Liver (tissue), 8 donors: ENCODE measurements at regions not wholly inside any gene's neighbourhood (a gene's known extent, or its start where the extent isn't known, plus 50 kb on each side); places are given as distances from the start of the nearest gene placed in this dataset.

ENCODE experiments used
- DNase-seq: peaks from one replicate; pipeline ENCODE4 v3.0.0-alpha.2; 2017; ENCODE audit warnings: low spot score
- H3K27ac ChIP-seq, 2 donors: one replicate each; pipeline ENCODE4 v1.7.0; 2013; ENCODE audit warnings: inconsistent platforms in 2 of 2, low read length in 2 of 2, control low read depth in 1 of 2, low read depth in 1 of 2, mild to moderate bottlenecking in 1 of 2
- H3K27me3 ChIP-seq, 4 donors: one replicate each; pipeline versions ENCODE4 v1.6.1 to v1.7.0; 2013; ENCODE audit warnings: low read length in 3 of 4, inconsistent platforms in 1 of 4, mild to moderate bottlenecking in 1 of 4, moderate library complexity in 1 of 4; ENCODE audit not compliant: control insufficient read depth in 4 of 4, insufficient read depth in 4 of 4
- H3K36me3 ChIP-seq, 4 donors: one replicate each; pipeline versions ENCODE4 v1.6.1 to v1.7.0; 2013; ENCODE audit warnings: low read length in 3 of 4, mild to moderate bottlenecking in 3 of 4, low read depth in 1 of 4, moderate library complexity in 1 of 4; ENCODE audit not compliant: control insufficient read depth in 4 of 4, insufficient read depth in 3 of 4
- H3K4me1 ChIP-seq, 4 donors: one replicate each; pipeline versions ENCODE4 v1.6.1 to v1.7.0; 2013; ENCODE audit warnings: low read length in 3 of 4, mild to moderate bottlenecking in 3 of 4, moderate library complexity in 1 of 4; ENCODE audit not compliant: control insufficient read depth in 4 of 4, insufficient read depth in 4 of 4
- H3K4me3 ChIP-seq, 3 donors: one replicate each; pipeline versions ENCODE4 v1.6.1 to v1.7.0; 2013; ENCODE audit warnings: low read length in 3 of 3, control low read depth in 1 of 3, low read depth in 1 of 3, mild to moderate bottlenecking in 1 of 3
- H3K9ac ChIP-seq, 2 donors: one replicate each; pipeline ENCODE4 v1.7.0; 2013; ENCODE audit warnings: low read length in 2 of 2, mild to moderate bottlenecking in 2 of 2, moderate library complexity in 2 of 2, control low read depth in 1 of 2, low read depth in 1 of 2
- H3K9me3 ChIP-seq, 4 donors: one replicate each; pipeline versions ENCODE4 v1.6.1 to v1.7.0; 2013; ENCODE audit warnings: low read length in 3 of 4; ENCODE audit not compliant: control insufficient read depth in 4 of 4
- ATF3 ChIP-seq: IDR thresholded peaks from 2 replicates; pipeline ENCODE4 v1.6.1; 2016; ENCODE audit warnings: antibody characterized with exemption
- CTCF ChIP-seq: fragments of 150-350 bp; IDR thresholded peaks from 2 replicates; pipeline ENCODE4 v1.5.1; 2017; ENCODE audit warnings: improper control_type of control experiment, low read depth, low read length; ENCODE audit not compliant: missing input control
- EGR1 ChIP-seq, 2 donors: IDR thresholded peaks; 2 replicates each; pipeline ENCODE4 v1.6.1; 2016 to 2018; ENCODE audit warnings: antibody characterized with exemption in 2 of 2, low read depth in 2 of 2
- GABPA ChIP-seq, 2 donors: IDR thresholded peaks in 1 of 2; conservative IDR thresholded peaks in 1 of 2; 2 replicates each; pipeline ENCODE4 v1.6.1; 2016; ENCODE audit warnings: antibody characterized with exemption in 2 of 2, mild to moderate bottlenecking in 1 of 2, moderate library complexity in 1 of 2
- HNF4A ChIP-seq, 2 donors: conservative IDR thresholded peaks; 2 replicates each; pipeline ENCODE4 v1.6.1; 2016; ENCODE audit warnings: antibody characterized with exemption in 2 of 2, mild to moderate bottlenecking in 2 of 2
- HNF4G ChIP-seq: IDR thresholded peaks from 2 replicates; pipeline ENCODE4 v1.6.1; 2016; ENCODE audit warnings: antibody characterized with exemption
- JUND ChIP-seq, 2 donors: IDR thresholded peaks; 2 replicates each; pipeline ENCODE4 v1.6.1; 2016; ENCODE audit warnings: antibody characterized with exemption in 2 of 2
- NR2F2 ChIP-seq: IDR thresholded peaks from 2 replicates; pipeline ENCODE4 v1.6.1; 2016; ENCODE audit warnings: antibody characterized with exemption
- RAD21 ChIP-seq, 2 donors: IDR thresholded peaks; 2 replicates each; pipeline ENCODE4 v1.6.1; 2016; ENCODE audit warnings: antibody characterized with exemption in 2 of 2, mild to moderate bottlenecking in 2 of 2
- REST ChIP-seq: IDR thresholded peaks from 2 replicates; pipeline ENCODE4 v1.6.1; 2016; ENCODE audit warnings: antibody characterized with exemption, mild to moderate bottlenecking
- RXRA ChIP-seq, 2 donors: IDR thresholded peaks; 2 replicates each; pipeline ENCODE4 v1.6.1; 2017 to 2018; ENCODE audit warnings: antibody characterized with exemption in 2 of 2, mild to moderate bottlenecking in 1 of 2
- SP1 ChIP-seq: IDR thresholded peaks from 2 replicates; pipeline ENCODE4 v1.6.1; 2018; ENCODE audit warnings: antibody characterized with exemption, mild to moderate bottlenecking
- TAF1 ChIP-seq: conservative IDR thresholded peaks from 2 replicates; pipeline ENCODE4 v1.6.1; 2016; ENCODE audit warnings: antibody characterized with exemption, mild to moderate bottlenecking
- ZBTB33 ChIP-seq: IDR thresholded peaks from 2 replicates; pipeline ENCODE4 v1.6.1; 2016; ENCODE audit warnings: antibody characterized with exemption
- WGBS: extraction: QIAGEN DNeasy Blood & Tissue Kit; methylation state at CpG from one replicate; pipeline ENCODE4 v1.1.7; 2013; 5-methylcytosine and 5-hydroxymethylcytosine counted together
- donor health status: healthy.
- donor health status: healthy.
- donor health status: healthy.
- donor health status: healthy.
- donor health status: healthy.

- no peaks in the 10 kb centered on the region for H3K36me3 ChIP-seq
- no peak for TF ChIP-seq GABPA (IDR thresholded peaks at IDR 0.05 in 1 of 2, conservative IDR thresholded peaks at IDR 0.05 in 1 of 2)
- no peak for TF ChIP-seq HNF4G
- no peak for TF ChIP-seq JUND (IDR thresholded peaks at IDR 0.05)
- TF ChIP-seq TAF1, result no peak
- no peak for TF ChIP-seq CTCF
- 67% methylated on average over 5 of the region's 5 CpGs for WGBS
- H3K4me1 ChIP-seq, result peaks cover 14 to 44% (median 36%) of the 10 kb centered on the region in 4 donors
- no peak overlapping the region for H3K27ac ChIP-seq
- no peaks in the 10 kb centered on the region for H3K9me3 ChIP-seq
- H3K27me3 ChIP-seq, result no peaks in the 10 kb centered on the region
- peak overlapping the region in 1 of 2 donors; percentile 48 for H3K9ac ChIP-seq
- DNase-seq, result no peak
- no peak overlapping the region for H3K4me3 ChIP-seq
Observed at GRCh38 chr1:58885998-58886397, 102.2 kb upstream of the JUN start.

- Histone ChIP-seq H3K27me3 (no peaks in the 10 kb centered on the region), H3K4me1 (peaks cover 11 to 42% (median 34%) of the 10 kb centered on the region in 4 donors), H3K36me3 (no peaks in the 10 kb centered on the region), H3K27ac (no peak overlapping the region), H3K4me3 (no peak overlapping the region), H3K9ac (no peak overlapping the region), H3K9me3 (no peaks in the 10 kb centered on the region)
- TF ChIP-seq HNF4A (conservative IDR thresholded peaks at IDR 0.05), result no peak
- WGBS, result 94% methylated on average over 4 of the region's 4 CpGs
- DNase-seq, result no peak
Observed at GRCh38 chr1:58886611-58887010, 102.8 kb upstream of the JUN start.

GRCh38 chr1:58887059-58887458, 103.2 kb upstream of the JUN start:
- Histone ChIP-seq H3K9ac (no peak overlapping the region), H3K36me3 (no peaks in the 10 kb centered on the region), H3K4me1 (peaks cover 11 to 38% (median 30%) of the 10 kb centered on the region in 4 donors), H3K27ac (no peak overlapping the region), H3K27me3 (no peaks in the 10 kb centered on the region), H3K4me3 (no peak overlapping the region), H3K9me3 (no peaks in the 10 kb centered on the region)
- TF ChIP-seq SP1 (no peak), RAD21 (IDR thresholded peaks at IDR 0.05) (no peak), EGR1 (IDR thresholded peaks at IDR 0.05; ENCODE audit: low read depth in 2 of 2) (no peak), RXRA (IDR thresholded peaks at IDR 0.05) (no peak), ATF3 (no peak), JUND (IDR thresholded peaks at IDR 0.05) (no peak), ZBTB33 (no peak), REST (no peak), NR2F2 (no peak)
- no peak for DNase-seq
